Stomach (tissue), 4 donors: ENCODE measurements at regions not wholly inside any gene's neighbourhood (a gene's known extent, or its start where the extent isn't known, plus 50 kb on each side); places are given as distances from the start of the nearest gene placed in this dataset.

ENCODE experiments used
- POLR2A ChIP-seq, 4 donors: fragments of 450-650 bp; IDR thresholded peaks; one replicate each; pipeline ENCODE4 v1.6.1; 2016; ENCODE audit warnings: antibody characterized with exemption in 4 of 4, control low read depth in 2 of 4, mild to moderate bottlenecking in 1 of 4, moderate library complexity in 1 of 4
- POLR2AphosphoS5 ChIP-seq, 3 donors: sonication (generic); formaldehyde crosslinking; IDR thresholded peaks; one replicate each; pipeline ENCODE4 v1.6.1; 2016; ENCODE audit warnings: antibody characterized with exemption in 3 of 3
- TF ChIP-seq, protein P1 (sequence below), 7 experiments: fragments of 450-650 bp in 4 of 7; fragments of 200-600 bp in 3 of 7; sonication (generic) in 3 of 7; IDR thresholded peaks; one replicate each; pipeline ENCODE4 v1.5.1; 2016 to 2019; ENCODE audit warnings: antibody characterized with exemption in 7 of 7, control low read depth in 2 of 7, mild to moderate bottlenecking in 1 of 7

DNA sequence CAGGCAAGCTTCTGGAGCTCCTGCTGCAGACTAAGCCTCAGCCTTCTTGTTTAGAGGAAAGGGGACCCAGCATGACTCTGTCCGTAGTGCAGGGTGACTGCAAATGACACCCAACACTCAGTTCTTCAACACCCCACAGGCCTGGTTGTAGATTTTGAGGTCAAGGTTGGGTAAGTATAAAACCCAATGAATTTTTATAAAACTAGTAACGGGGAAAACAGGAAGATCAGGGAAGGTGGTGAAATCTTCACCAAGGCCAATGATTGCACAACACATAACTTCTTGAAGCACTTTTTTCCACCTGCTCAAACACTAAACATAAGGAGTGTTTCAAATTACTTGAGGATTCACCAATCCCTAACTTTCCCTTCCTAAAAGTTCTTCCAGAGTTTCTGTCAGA lies 89.4 kb upstream of the JAK1 start:
- TF ChIP-seq POLR2A (IDR thresholded peaks at IDR 0.05) (no peak), POLR2AphosphoS5 (IDR thresholded peaks at IDR 0.05) (no peak)
- TF ChIP-seq, protein P1, sequence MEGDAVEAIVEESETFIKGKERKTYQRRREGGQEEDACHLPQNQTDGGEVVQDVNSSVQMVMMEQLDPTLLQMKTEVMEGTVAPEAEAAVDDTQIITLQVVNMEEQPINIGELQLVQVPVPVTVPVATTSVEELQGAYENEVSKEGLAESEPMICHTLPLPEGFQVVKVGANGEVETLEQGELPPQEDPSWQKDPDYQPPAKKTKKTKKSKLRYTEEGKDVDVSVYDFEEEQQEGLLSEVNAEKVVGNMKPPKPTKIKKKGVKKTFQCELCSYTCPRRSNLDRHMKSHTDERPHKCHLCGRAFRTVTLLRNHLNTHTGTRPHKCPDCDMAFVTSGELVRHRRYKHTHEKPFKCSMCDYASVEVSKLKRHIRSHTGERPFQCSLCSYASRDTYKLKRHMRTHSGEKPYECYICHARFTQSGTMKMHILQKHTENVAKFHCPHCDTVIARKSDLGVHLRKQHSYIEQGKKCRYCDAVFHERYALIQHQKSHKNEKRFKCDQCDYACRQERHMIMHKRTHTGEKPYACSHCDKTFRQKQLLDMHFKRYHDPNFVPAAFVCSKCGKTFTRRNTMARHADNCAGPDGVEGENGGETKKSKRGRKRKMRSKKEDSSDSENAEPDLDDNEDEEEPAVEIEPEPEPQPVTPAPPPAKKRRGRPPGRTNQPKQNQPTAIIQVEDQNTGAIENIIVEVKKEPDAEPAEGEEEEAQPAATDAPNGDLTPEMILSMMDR (IDR thresholded peaks at IDR 0.05): no peak
